Hepatocyte (in vitro differentiated cells): ENCODE measurements at regions not wholly inside any gene's neighbourhood (a gene's known extent, or its start where the extent isn't known, plus 50 kb on each side); places are given as distances from the start of the nearest gene placed in this dataset.

Experiments used
- EZH2 ChIP-seq: fragments of 200-600 bp; sonication (generic); IDR thresholded peaks from 2 replicates; pipeline ENCODE4 v1.6.1; 2016; ENCODE audit warnings: antibody characterized with exemption, mild to moderate bottlenecking, borderline replicate concordance
- TF ChIP-seq, protein P1 (sequence below): fragments of 200-600 bp; sonication (generic); IDR thresholded peaks from 2 replicates; pipeline ENCODE4 v1.5.1; 2016; ENCODE audit warnings: antibody characterized with exemption, mild to moderate bottlenecking; ENCODE audit not compliant: poor library complexity

DNA sequence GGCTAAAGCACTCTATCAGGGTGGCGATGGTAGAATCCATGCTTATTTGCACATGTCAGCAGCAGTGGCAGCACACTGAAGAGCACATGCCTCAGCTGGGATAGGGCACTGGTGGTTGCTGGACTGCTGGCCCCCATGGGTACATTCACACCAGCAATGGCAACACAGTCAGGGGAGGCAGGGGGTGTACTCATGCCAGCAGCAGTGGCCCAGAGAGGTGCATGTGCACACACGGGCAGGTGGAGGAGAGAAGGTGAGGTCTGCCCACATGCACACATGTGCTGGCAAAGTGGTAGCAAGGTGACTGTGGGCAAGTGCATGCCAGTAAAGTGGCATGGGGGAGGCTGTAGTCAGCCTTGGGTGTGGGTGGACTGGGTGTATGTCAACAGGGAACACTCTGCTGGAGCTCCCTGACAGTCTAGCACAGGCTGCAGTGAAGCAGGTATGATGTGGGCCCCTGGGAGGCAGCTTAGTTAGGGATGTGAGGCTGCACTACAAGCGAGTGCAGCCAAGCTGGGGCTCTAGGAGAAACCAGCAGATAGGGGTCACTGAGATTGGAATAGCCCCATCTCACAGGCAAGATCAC lies 53.9 kb upstream of the NPAP1 start:
- TF ChIP-seq, protein P1, sequence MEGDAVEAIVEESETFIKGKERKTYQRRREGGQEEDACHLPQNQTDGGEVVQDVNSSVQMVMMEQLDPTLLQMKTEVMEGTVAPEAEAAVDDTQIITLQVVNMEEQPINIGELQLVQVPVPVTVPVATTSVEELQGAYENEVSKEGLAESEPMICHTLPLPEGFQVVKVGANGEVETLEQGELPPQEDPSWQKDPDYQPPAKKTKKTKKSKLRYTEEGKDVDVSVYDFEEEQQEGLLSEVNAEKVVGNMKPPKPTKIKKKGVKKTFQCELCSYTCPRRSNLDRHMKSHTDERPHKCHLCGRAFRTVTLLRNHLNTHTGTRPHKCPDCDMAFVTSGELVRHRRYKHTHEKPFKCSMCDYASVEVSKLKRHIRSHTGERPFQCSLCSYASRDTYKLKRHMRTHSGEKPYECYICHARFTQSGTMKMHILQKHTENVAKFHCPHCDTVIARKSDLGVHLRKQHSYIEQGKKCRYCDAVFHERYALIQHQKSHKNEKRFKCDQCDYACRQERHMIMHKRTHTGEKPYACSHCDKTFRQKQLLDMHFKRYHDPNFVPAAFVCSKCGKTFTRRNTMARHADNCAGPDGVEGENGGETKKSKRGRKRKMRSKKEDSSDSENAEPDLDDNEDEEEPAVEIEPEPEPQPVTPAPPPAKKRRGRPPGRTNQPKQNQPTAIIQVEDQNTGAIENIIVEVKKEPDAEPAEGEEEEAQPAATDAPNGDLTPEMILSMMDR, result no peak
- no peak for TF ChIP-seq EZH2
